ENCODE measurements at regions not wholly inside any gene's neighbourhood (a gene's known extent, or its start where the extent isn't known, plus 50 kb on each side); places are given as distances from the start of the nearest gene placed in this dataset.

GRCh38 chr2:128710729-128711128 is 392.1 kb upstream of the HS6ST1 start:
- TF ChIP-seq CTCF (IDR thresholded peaks at IDR 0.05; ENCODE audit: low read depth, low read length): no peak
- H3K4me3 ChIP-seq (replicated peaks in 1 of 2; ENCODE audit: low read depth in 2 of 2, low read length in 2 of 2): no peak overlapping the region
- DNase-seq (ENCODE audit: low read depth in 2 of 2): no peak

- no peak overlapping the region for H3K4me3 ChIP-seq (replicated peaks in 1 of 2; ENCODE audit: low read depth in 2 of 2, low read length in 2 of 2)
- no peak for TF ChIP-seq CTCF (IDR thresholded peaks at IDR 0.05; ENCODE audit: low read depth, low read length)
- DNase-seq (ENCODE audit: low read depth in 2 of 2): no peak
Measured at GRCh38 chr2:128714285-128714684, 395.6 kb upstream of the HS6ST1 start.

- TF ChIP-seq CTCF (IDR thresholded peaks at IDR 0.05; ENCODE audit: low read depth, low read length): no peak
- no peak for DNase-seq (ENCODE audit: low read depth in 2 of 2)
- H3K4me3 ChIP-seq (replicated peaks in 1 of 2; ENCODE audit: low read depth in 2 of 2, low read length in 2 of 2): no peak overlapping the region
Measured at GRCh38 chr2:128714851-128715312, 396.2 kb upstream of the HS6ST1 start.

GRCh38 chr2:128715360-128715759 is 396.7 kb upstream of the HS6ST1 start:
- H3K4me3 ChIP-seq (replicated peaks in 1 of 2; ENCODE audit: low read depth in 2 of 2, low read length in 2 of 2): no peak overlapping the region
- no peak for DNase-seq (ENCODE audit: low read depth in 2 of 2)
- no peak for TF ChIP-seq CTCF (IDR thresholded peaks at IDR 0.05; ENCODE audit: low read depth, low read length)

- DNase-seq (ENCODE audit: low read depth in 2 of 2): no peak
- no peak overlapping the region for H3K4me3 ChIP-seq (replicated peaks in 1 of 2; ENCODE audit: low read depth in 2 of 2, low read length in 2 of 2)
- TF ChIP-seq CTCF (IDR thresholded peaks at IDR 0.05; ENCODE audit: low read depth, low read length): no peak
Measured at GRCh38 chr2:128716299-128716721, 397.6 kb upstream of the HS6ST1 start.

- no peak for DNase-seq (ENCODE audit: low read depth in 2 of 2)
- no peak for TF ChIP-seq CTCF (IDR thresholded peaks at IDR 0.05; ENCODE audit: low read depth, low read length)
- no peak overlapping the region for H3K4me3 ChIP-seq (replicated peaks in 1 of 2; ENCODE audit: low read depth in 2 of 2, low read length in 2 of 2)
Measured at GRCh38 chr2:128717758-128718710, 399.4 kb upstream of the HS6ST1 start.
